Activated naive CD8-positive, alpha-beta T cell treated with anti-CD3 and anti-CD28 coated beads, Interleukin-2, amount 50 U/mL, for 24 hours (primary cell): ENCODE measurements at regions not wholly inside any gene's neighbourhood (a gene's known extent, or its start where the extent isn't known, plus 50 kb on each side); places are given as distances from the start of the nearest gene placed in this dataset.

Experiments used
- ATAC-seq: fragments of 150-1000 bp; cut with Tn5 transposase; one replicate; pipeline ENCODE4 v1.10.0; 2021
- DNase-seq: peaks from one replicate; pipeline ENCODE4 v3.0.0; 2021
- H3K27ac Mint-ChIP-seq: one replicate; pipeline ENCODE4 v1.8.0; 2021; ENCODE audit warnings: mild to moderate bottlenecking, mixed read lengths
- H3K27me3 Mint-ChIP-seq: one replicate; pipeline ENCODE4 v1.8.0; 2021; ENCODE audit warnings: mixed read lengths
- H3K36me3 Mint-ChIP-seq: one replicate; pipeline ENCODE4 v1.8.0; 2021; ENCODE audit warnings: low read depth, mixed read lengths
- H3K4me1 Mint-ChIP-seq: one replicate; pipeline ENCODE4 v1.8.0; 2021; ENCODE audit warnings: mixed read lengths
- H3K4me3 Mint-ChIP-seq: one replicate; pipeline ENCODE4 v1.8.0; 2021; ENCODE audit warnings: mild to moderate bottlenecking, moderate library complexity, mixed read lengths
- H3K9me3 Mint-ChIP-seq: one replicate; pipeline ENCODE4 v1.8.0; 2021; ENCODE audit warnings: mixed read lengths

DNA sequence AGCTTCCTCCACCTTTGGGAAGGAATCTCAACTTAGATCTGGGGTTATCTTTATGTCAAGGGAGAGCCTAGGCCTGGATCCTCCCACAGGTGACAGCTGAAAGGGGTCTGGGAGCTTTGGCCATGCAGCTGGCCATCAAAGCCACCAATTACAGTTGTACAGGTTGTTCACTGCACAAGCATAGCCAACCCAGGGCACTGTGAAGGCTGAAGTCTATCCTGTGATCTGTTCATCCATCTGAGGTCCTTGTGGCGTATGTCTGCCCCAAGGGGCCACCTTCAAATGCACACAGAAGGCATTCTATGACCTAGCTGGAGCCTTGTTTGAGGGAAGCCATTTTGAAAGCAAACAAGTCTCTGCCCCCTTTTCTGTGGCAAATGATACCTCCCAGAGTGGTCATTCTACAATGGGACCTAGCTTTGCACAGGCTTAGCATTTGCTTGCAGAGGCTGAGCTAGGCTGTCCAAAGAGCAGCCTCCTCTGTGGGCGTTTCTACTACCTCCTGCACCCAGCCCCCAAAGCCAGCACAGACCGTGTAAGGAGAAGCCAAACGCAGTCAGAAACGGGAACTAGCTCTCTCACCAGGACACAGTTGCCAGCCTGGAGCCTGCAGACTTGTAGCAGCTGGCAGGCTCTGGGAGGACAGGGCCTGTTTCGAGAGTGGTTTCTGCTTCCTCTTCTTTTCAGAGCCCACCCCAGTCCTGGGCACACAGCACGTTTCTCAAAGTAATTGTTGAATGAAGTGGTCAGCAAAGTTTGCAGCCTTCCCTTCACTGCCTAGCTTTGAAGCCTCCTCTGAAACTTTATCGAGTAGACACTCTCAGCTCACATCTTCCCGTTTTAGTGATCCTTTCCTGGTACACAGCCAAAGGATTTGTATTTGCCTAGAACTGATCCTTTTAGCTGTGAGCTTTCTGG is 157.3 kb upstream of the SMAD3 start:
- no peak for ATAC-seq

DNA sequence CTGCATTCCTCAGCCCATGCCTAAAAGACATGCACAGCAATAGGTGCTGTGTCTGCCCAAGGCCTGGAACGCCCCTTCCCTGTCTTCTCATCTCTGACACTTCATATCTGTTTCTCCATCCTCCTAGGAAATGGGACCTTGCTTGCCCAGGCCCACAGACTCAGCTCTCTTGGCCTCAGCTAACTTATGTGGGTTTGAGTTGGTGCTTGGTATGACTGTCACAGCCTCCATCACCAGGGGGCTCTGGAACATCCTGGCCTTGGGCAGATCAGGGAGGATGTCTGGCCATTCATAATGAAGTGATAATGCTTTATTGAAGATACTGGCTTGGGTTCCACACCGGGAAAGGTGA is 156.7 kb upstream of the SMAD3 start:
- H3K27me3 Mint-ChIP-seq = no peaks in the 10 kb centered on the region
- no peak overlapping the region for H3K27ac Mint-ChIP-seq
- no peaks in the 10 kb centered on the region for H3K36me3 Mint-ChIP-seq
- H3K9me3 Mint-ChIP-seq = no peaks in the 10 kb centered on the region
- ATAC-seq (no peak), DNase-seq (no peak)
- H3K4me1 Mint-ChIP-seq = peaks cover 13% of the 10 kb centered on the region
- H3K4me3 Mint-ChIP-seq = no peak overlapping the region

More for the DNA sequence above, 157.3 kb upstream of the SMAD3 start:
- H3K9me3 Mint-ChIP-seq = no peaks in the 10 kb centered on the region
- H3K27me3 Mint-ChIP-seq = no peaks in the 10 kb centered on the region
- H3K4me3 Mint-ChIP-seq = no peak overlapping the region
- peaks cover 13% of the 10 kb centered on the region for H3K4me1 Mint-ChIP-seq
- no peak for DNase-seq
- H3K36me3 Mint-ChIP-seq = no peaks in the 10 kb centered on the region
- H3K27ac Mint-ChIP-seq = no peak overlapping the region

DNA sequence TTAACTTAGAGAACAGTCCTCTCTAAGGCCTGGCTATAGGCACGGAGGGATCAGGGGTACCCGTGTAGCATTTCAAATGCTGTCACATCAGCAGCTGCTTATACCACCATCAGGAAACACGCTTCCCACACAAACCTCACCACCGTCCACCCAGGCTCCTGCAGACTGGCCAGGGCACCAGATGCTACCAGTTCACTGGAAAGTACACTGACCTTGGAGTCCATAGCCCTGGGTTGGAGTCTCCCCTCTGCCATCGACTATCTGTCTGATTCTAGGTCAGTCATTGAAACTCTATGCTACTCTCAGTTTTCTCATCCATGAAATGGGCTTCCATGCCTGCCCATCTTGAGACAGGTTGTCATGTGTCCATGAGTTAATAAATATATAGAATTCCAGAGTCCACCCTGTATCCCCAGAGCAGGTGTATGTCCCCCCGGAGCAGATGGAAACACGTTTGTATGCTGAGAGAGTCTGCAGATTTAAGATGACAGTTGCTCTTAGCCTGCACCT is 156.0 kb upstream of the SMAD3 start:
- no peak overlapping the region for H3K27ac Mint-ChIP-seq
- H3K9me3 Mint-ChIP-seq = no peaks in the 10 kb centered on the region
- no peak overlapping the region for H3K4me3 Mint-ChIP-seq
- DNase-seq (no peak), ATAC-seq (no peak)
- H3K36me3 Mint-ChIP-seq = no peaks in the 10 kb centered on the region
- H3K4me1 Mint-ChIP-seq = peaks cover 13% of the 10 kb centered on the region
- no peaks in the 10 kb centered on the region for H3K27me3 Mint-ChIP-seq

DNA sequence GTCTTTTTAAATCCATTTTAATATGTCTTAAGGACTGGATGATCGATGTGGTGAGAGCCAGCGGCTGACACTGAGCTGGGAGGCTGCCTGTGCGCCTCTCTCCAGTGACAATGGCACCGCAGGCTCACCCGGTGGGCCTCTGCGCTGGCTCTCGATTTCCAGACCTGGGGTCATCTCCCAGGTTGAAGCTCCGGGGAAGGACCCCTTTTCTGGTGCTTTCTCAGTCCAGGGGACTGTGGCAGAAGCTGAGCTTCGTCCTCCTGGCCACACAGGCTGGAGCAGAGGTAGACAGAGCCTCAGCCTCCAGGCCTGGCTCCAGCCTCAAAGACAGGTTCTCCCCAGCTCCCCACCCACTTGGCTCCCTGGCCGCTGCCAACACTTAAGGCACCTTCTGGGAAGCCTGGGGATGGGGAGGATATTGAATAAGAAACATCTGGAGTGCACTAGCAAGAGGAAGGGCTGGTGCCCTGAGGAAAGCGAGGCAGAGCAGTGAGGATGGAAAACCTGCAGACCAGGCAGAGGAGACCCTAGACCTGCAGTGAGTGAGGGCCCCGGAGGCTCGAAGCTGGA is 154.2 kb upstream of the SMAD3 start:
- no peaks in the 10 kb centered on the region for H3K36me3 Mint-ChIP-seq
- no peaks in the 10 kb centered on the region for H3K9me3 Mint-ChIP-seq
- H3K4me3 Mint-ChIP-seq = no peak overlapping the region
- no peak overlapping the region for H3K27ac Mint-ChIP-seq
- ATAC-seq (no peak), DNase-seq (no peak)
- peaks cover 13% of the 10 kb centered on the region for H3K4me1 Mint-ChIP-seq
- H3K27me3 Mint-ChIP-seq = no peaks in the 10 kb centered on the region

DNA sequence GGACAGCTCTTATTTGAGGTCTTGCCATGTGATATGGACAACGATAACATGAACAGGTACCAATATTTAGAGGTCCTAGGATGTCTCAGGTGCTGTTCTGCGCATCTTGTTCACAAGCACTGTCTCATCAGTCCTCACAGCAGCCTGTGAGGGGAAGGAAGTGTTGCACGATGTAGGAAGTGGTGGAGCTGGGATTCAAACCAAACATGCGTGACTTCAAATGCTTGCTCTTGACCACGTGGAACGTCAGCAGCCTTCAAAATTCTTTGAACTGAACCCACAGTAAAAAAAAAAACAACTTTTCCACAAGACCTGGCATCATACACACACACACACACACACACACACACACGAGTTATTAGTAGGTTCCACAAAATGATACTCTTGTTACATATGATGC is 153.4 kb upstream of the SMAD3 start:
- peaks cover 3% of the 10 kb centered on the region for H3K27me3 Mint-ChIP-seq
- H3K4me1 Mint-ChIP-seq = peaks cover 13% of the 10 kb centered on the region
- H3K36me3 Mint-ChIP-seq = no peaks in the 10 kb centered on the region
- ATAC-seq (peak; percentile 47), DNase-seq (no peak)
- H3K9me3 Mint-ChIP-seq = peaks cover 5% of the 10 kb centered on the region
- H3K27ac Mint-ChIP-seq = peak overlapping the region; percentile 14
- no peak overlapping the region for H3K4me3 Mint-ChIP-seq

DNA sequence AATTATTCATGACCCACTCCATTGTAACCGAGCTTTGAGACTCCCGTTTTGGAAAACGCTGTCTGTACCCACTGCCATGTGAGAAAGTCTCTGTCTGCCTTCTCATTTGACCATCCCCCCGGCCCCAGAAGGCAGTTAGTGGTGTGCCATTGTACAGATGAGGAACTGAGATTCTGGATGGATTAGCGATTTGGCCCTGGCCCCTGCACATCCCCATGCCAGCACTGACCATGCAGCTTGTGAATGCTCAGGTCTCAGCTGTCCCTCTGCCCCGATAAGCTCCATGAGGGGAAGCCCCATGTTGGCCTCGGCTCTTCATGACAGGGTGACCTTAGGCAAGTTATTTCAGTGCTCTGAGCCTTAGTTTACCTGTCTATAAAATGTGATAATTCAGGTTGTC is 153.0 kb upstream of the SMAD3 start:
- H3K27me3 Mint-ChIP-seq = peaks cover 3% of the 10 kb centered on the region
- DNase-seq (no peak), ATAC-seq (no peak)
- peaks cover 13% of the 10 kb centered on the region for H3K4me1 Mint-ChIP-seq
- H3K4me3 Mint-ChIP-seq = no peak overlapping the region
- H3K9me3 Mint-ChIP-seq = peaks cover 9% of the 10 kb centered on the region
- no peaks in the 10 kb centered on the region for H3K36me3 Mint-ChIP-seq
- no peak overlapping the region for H3K27ac Mint-ChIP-seq

DNA sequence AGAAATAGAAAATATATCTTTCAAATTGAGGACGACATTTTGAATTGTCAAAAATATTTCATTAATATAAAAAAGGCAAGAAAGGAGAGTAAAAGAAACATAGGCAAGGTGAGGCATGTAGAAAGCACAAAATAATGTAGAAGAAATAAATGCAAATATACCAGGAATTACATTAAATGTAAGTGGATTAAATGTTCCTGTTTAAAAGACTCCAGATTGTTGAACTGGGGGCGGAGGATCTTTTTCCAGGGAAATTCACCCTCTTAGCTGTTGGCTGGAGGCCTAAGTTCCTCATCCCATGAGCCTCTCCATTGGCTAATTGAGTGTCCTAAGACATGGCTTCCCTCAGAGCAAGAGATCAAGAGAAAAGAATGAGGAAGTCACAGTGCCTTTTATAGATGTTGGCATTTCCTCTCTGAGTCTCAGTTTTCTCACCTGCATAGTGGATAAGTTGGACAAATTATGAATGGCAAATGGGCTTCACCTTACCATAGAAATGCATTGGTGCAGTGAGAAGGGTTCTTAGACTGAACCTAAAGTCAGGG is 147.4 kb upstream of the SMAD3 start:
- Mint-ChIP-seq H3K36me3 (no peaks in the 10 kb centered on the region), H3K9me3 (peaks cover 10% of the 10 kb centered on the region), H3K27me3 (peaks cover 9% of the 10 kb centered on the region), H3K27ac (no peak overlapping the region), H3K4me1 (no peaks in the 10 kb centered on the region), H3K4me3 (no peak overlapping the region)
- DNase-seq (no peak), ATAC-seq (no peak)

DNA sequence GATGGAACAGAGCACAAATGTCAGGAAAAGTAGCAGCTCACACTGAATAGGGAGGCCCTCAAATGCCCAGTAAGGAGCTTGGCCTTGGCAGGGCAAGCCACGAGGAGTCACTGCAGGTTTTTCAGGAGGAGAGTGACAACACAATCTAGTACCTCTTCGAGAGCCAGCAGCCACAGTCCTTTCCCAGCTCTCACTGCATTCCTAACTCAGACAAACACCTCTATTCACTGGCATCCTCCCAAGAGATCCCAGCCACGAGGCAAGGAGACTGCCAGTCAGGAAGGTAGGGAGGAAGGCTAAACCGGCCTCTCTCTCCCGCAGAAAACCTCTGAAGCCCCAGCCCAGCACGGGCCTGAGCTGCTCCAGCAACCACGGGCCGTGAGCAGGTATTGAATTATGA is 146.0 kb upstream of the SMAD3 start:
- H3K4me1 Mint-ChIP-seq = no peaks in the 10 kb centered on the region
- DNase-seq = no peak
- no peak overlapping the region for H3K4me3 Mint-ChIP-seq
- H3K27me3 Mint-ChIP-seq = peaks cover 19% of the 10 kb centered on the region
- no peak overlapping the region for H3K27ac Mint-ChIP-seq
- ATAC-seq = no peak
- peaks cover 3% of the 10 kb centered on the region for H3K36me3 Mint-ChIP-seq
- peaks cover 10% of the 10 kb centered on the region for H3K9me3 Mint-ChIP-seq

DNA sequence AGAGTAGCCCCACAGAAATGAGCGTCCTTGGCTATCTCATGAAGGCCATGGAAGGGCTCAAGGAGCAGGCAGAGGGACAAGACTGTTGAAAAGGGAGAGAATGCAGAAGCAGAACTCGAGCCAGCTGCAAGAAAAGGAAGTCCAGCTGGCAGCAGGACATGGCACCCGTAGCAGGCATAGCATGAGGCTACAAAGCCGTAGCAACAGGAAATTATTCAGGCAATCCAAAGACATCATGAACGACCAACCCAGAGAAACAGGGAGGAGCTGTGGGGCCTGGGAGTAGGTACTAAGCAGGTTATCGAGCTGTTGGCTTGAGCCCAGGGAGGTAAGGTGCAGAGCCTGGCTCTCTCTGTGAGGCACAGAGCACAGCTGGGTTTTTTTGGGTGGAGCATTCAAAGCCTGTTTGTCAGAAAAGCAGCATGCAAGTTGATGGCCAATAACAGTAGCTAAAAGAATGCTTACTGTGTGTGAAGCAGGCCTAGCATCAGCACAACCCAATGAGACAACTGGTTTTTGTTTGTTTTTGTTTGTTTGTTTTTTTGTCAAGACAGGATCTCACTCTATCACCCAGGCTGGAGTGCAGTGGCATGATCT is 144.0 kb upstream of the SMAD3 start:
- H3K4me3 Mint-ChIP-seq = no peak overlapping the region
- peaks cover 3% of the 10 kb centered on the region for H3K36me3 Mint-ChIP-seq
- H3K27me3 Mint-ChIP-seq = peaks cover 19% of the 10 kb centered on the region
- ATAC-seq = no peak
- DNase-seq = no peak
- no peak overlapping the region for H3K27ac Mint-ChIP-seq
- no peaks in the 10 kb centered on the region for H3K4me1 Mint-ChIP-seq
- H3K9me3 Mint-ChIP-seq = peaks cover 10% of the 10 kb centered on the region

DNA sequence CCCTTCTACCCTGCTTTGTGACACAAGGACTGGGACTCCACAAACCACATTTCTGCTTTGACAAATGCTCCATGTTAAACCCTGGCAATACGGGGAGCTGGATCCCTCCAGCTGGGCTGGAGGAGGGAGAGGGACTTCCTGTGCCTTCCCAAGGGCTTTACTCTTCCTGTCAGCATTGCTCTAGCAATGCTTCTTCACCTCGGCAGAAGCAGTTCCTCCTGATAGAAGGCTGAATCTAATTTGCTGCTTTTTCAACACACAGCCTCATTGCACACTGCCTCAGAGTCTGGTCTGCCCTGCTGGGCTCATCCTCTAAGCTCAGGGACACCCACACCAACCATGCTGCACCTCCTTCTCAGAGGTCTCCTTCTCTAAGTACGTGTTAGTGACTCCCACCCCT is 142.8 kb upstream of the SMAD3 start:
- H3K4me3 Mint-ChIP-seq = no peak overlapping the region
- peaks cover 3% of the 10 kb centered on the region for H3K36me3 Mint-ChIP-seq
- H3K27me3 Mint-ChIP-seq = peaks cover 16% of the 10 kb centered on the region
- ATAC-seq (no peak), DNase-seq (no peak)
- H3K4me1 Mint-ChIP-seq = no peaks in the 10 kb centered on the region
- peaks cover under 1% of the 10 kb centered on the region for H3K9me3 Mint-ChIP-seq
- H3K27ac Mint-ChIP-seq = no peak overlapping the region

DNA sequence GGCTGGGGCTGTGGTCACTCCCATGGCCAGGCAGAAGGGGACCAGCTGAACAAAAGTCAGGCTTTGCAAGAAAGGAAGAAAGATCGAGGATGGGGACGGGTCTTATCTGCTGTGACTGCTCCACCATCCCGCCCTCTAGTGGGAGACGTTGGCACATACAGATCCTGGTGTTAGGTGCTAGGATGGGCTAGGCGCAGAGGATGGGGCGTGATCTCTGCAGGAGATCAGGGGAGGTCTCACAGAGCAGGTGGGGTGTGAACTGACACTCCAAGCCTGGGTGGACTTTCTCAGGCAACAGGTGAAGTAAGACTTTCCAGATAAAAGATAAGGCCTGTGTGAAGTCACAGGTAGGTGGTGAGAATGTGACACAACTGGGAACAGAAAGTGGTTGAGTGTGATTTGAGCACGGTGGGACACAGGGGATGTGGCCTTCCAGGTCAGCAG is 141.9 kb upstream of the SMAD3 start:
- H3K36me3 Mint-ChIP-seq = peaks cover 3% of the 10 kb centered on the region
- ATAC-seq = peak; percentile 57
- peaks cover 16% of the 10 kb centered on the region for H3K27me3 Mint-ChIP-seq
- no peaks in the 10 kb centered on the region for H3K4me1 Mint-ChIP-seq
- H3K27ac Mint-ChIP-seq = no peak overlapping the region
- H3K9me3 Mint-ChIP-seq = no peaks in the 10 kb centered on the region
- DNase-seq = peak; percentile 50
- H3K4me3 Mint-ChIP-seq = no peak overlapping the region

DNA sequence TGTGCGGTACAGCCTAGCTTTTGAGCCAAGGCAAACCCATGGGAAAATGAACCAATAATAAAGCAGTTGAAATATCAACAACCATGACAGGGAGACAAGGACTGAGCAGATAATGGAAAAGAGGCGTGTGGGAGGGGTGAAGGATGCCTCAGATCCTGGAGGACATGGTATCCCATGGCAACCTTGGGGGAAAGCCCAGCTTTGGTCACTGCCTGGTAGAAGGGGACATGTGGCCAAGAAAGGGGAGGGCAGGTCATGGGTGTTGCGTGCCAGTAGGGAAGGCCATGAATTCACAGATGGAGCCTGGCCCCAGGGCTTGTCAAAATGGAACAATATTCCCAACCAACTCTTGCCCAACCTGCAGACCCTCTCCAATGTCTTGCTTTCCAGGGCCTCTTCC is 140.5 kb upstream of the SMAD3 start:
- H3K4me1 Mint-ChIP-seq = no peaks in the 10 kb centered on the region
- H3K9me3 Mint-ChIP-seq = no peaks in the 10 kb centered on the region
- DNase-seq = no peak
- peaks cover 3% of the 10 kb centered on the region for H3K36me3 Mint-ChIP-seq
- no peak overlapping the region for H3K4me3 Mint-ChIP-seq
- no peak for ATAC-seq
- no peak overlapping the region for H3K27ac Mint-ChIP-seq
- peaks cover 16% of the 10 kb centered on the region for H3K27me3 Mint-ChIP-seq

DNA sequence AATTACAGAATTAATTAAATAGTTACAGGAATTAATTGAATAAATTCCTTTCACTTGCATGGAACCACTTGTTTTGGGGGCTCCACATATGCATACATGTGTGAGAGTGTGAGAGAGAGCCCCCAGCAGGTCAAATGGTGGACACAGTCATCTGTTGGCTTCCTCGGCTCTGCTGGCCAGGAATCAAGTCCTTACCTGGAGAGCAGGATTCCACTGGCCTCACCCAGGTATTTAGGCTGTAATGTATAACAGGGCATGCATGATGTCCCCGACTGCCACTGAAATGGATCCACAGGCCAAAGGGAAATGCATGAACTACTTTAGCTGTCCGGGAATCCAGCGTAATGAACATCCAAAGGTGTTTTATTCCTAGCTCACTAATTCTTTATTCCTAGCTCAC is 139.7 kb upstream of the SMAD3 start:
- H3K4me3 Mint-ChIP-seq = no peak overlapping the region
- H3K4me1 Mint-ChIP-seq = no peaks in the 10 kb centered on the region
- DNase-seq (no peak), ATAC-seq (no peak)
- H3K27ac Mint-ChIP-seq = no peak overlapping the region
- peaks cover 16% of the 10 kb centered on the region for H3K27me3 Mint-ChIP-seq
- peaks cover 3% of the 10 kb centered on the region for H3K36me3 Mint-ChIP-seq
- no peaks in the 10 kb centered on the region for H3K9me3 Mint-ChIP-seq

DNA sequence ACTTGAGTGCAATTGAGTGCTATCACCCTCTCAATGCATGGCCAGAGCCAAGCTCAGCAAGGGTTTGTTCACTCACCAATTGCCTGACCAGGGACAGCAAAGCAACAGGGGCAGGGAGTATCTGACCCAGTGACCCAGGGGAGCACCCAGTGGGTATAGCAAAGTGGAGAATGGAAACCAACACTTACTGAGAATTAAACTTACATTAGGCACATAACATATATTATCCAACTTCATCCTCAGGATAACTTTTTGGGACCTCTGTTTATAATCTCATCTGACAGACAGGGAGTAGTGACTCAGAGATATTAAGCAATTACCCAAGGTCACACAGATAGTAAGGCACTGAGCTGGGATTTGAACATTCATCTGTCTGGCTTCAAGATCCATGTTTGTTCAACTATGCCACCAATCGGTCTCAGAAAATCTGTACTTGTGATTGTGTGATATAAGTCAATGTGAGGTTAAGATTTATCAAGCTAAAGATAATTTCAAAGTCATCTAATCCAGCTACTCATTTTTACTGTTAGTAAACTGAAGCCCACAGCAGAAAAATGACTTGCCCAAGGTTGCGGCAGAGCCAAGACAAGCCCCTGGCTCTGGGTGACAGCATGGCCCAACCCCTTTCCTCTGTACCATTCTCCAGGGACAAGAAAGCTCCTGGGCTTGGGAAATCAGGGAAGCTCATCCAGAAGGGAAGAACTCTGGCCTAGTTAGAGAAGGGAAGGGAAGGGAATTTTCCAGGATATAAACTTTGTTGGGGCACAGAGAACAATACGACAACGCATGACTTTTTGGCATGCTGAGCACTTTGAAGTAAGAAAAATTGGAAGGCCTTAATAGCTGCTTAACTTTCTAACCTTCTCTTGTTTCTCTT is 138.0 kb upstream of the SMAD3 start:
- no peaks in the 10 kb centered on the region for H3K4me1 Mint-ChIP-seq
- peaks cover 16% of the 10 kb centered on the region for H3K27me3 Mint-ChIP-seq
- no peak overlapping the region for H3K4me3 Mint-ChIP-seq
- no peak overlapping the region for H3K27ac Mint-ChIP-seq
- ATAC-seq (no peak), DNase-seq (no peak)
- no peaks in the 10 kb centered on the region for H3K9me3 Mint-ChIP-seq
- peaks cover 3% of the 10 kb centered on the region for H3K36me3 Mint-ChIP-seq
